ENCODE measurements at regions not wholly inside any gene's neighbourhood (a gene's known extent, or its start where the extent isn't known, plus 50 kb on each side); places are given as distances from the start of the nearest gene placed in this dataset.

GRCh38 chr5:88542786-88543185 is 274.1 kb upstream of the TMEM161B start:
- H3K27ac ChIP-seq: no peak overlapping the region

DNA sequence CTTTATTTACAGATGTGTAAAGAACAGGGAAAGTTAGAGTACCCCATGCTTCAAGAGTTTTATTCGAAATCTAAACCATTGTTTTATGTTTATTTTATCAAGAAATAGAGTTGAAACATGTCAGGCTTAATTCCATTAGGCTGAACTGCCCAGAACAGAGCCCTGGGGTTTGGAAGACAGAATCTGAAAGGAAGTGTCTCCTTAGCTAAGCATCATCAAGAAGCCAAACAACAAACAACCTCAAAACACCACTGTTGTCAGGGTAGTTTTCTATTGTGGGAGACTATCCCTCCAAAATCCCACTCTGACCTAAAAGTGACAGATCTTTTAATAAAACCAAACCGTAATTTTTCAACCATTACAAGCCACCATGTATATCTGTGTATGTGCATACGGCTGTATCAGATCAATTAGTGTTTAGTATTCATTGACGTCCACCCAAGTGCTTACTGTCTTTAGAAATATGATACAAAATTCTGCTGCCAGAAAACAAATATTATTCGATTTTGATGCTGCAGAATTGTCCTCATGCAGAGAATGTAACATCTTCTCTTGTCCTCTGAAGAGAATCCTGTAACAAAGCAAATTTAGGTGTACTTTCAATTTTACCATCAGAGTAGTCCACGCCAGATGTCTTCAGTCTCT is 271.9 kb upstream of the TMEM161B start:
- Histone ChIP-seq H3K4me1 (no peaks in the 10 kb centered on the region), H3K36me3 (no peaks in the 10 kb centered on the region), H3K9me3 (replicated peaks) (no peaks in the 10 kb centered on the region), H3K4me3 (no peak overlapping the region), H3K27ac (no peak overlapping the region), H3K27me3 (no peaks in the 10 kb centered on the region)
- DNase-seq: no peak

More at GRCh38 chr5:88542786-88543185, 274.1 kb upstream of the TMEM161B start:
- no peaks in the 10 kb centered on the region for H3K4me1 ChIP-seq
- no peaks in the 10 kb centered on the region for H3K9me3 ChIP-seq (replicated peaks)
- no peak overlapping the region for H3K4me3 ChIP-seq
- H3K36me3 ChIP-seq: no peaks in the 10 kb centered on the region
- H3K27me3 ChIP-seq: no peaks in the 10 kb centered on the region
- DNase-seq: no peak

DNA sequence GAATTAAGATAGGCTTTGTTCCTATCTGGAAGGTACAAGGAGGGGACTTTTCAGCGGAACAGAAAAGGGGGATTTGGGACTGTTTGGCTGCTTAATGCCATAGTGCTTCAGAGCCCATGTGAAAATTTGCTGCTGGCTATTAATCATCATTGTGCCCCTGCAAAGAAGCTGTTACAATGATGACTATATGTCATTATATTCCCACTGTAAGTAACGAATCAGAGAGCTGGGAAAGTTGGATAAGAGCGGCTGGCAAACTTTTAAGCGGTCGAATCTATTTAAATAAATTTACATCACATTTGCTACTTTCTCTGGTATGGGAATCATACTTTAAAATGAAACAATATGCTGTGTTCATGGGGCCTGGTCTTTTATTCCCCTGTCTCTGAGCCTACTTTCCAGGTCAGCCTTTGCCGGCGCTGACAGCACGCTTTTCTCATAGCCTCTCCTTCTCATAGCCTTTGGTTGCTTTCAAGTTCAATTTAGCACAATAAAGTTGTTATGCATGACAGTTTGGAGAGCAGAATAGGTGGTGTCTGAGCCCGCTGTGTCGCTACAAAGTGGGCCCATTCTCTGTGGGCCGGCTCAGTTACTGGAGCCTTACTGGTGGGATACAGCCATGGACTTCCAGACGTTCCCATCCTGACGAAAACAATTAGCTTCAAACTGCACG is 271.2 kb upstream of the TMEM161B start:
- Histone ChIP-seq H3K9me3 (replicated peaks) (no peaks in the 10 kb centered on the region), H3K36me3 (no peaks in the 10 kb centered on the region), H3K4me1 (no peaks in the 10 kb centered on the region), H3K27ac (no peak overlapping the region), H3K4me3 (no peak overlapping the region), H3K27me3 (no peaks in the 10 kb centered on the region)
- DNase-seq: no peak

DNA sequence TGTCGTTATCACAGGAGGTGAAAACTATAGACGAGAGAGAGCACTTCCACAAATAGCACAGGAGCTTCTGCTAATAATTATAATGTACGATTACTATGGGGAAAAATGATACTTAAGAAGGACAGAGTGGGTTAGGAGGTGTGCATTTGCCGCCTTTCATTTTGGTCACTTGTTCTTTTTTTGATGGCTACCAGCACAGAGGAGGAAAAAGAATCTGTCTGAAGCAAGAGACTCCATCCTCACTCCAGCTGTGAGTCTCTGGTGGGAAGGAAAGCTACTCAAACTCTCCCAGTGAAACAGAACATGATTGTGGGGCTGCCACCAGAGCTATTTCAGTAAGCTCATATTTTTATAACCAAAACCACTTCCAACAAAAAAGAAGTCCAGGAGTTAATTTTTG is 270.4 kb upstream of the TMEM161B start:
- Histone ChIP-seq H3K27ac (no peak overlapping the region), H3K27me3 (no peaks in the 10 kb centered on the region), H3K36me3 (no peaks in the 10 kb centered on the region), H3K9me3 (replicated peaks) (no peaks in the 10 kb centered on the region), H3K4me3 (no peak overlapping the region), H3K4me1 (no peaks in the 10 kb centered on the region)
- DNase-seq: no peak

GRCh38 chr5:88536146-88536545 is 267.5 kb upstream of the TMEM161B start:
- H3K4me1 ChIP-seq: no peaks in the 10 kb centered on the region
- H3K9me3 ChIP-seq (replicated peaks): no peaks in the 10 kb centered on the region
- DNase-seq: no peak
- H3K4me3 ChIP-seq: no peak overlapping the region
- H3K27me3 ChIP-seq: no peaks in the 10 kb centered on the region
- H3K36me3 ChIP-seq: no peaks in the 10 kb centered on the region
- no peak overlapping the region for H3K27ac ChIP-seq

GRCh38 chr5:88524941-88525340 is 256.3 kb upstream of the TMEM161B start:
- H3K9me3 ChIP-seq (replicated peaks): no peaks in the 10 kb centered on the region
- H3K27me3 ChIP-seq: no peaks in the 10 kb centered on the region; the same call in 1 of the 2 replicates
- H3K36me3 ChIP-seq: no peaks in the 10 kb centered on the region
- no peak for DNase-seq
- no peak overlapping the region for H3K27ac ChIP-seq
- no peaks in the 10 kb centered on the region for H3K4me1 ChIP-seq
- H3K4me3 ChIP-seq: no peak overlapping the region

- H3K4me1 ChIP-seq: peaks cover 3% of the 10 kb centered on the region; the same call in 1 of the 2 replicates
- no peak for DNase-seq
- no peaks in the 10 kb centered on the region for H3K27me3 ChIP-seq
- H3K9me3 ChIP-seq (replicated peaks): no peaks in the 10 kb centered on the region
- H3K4me3 ChIP-seq: no peak overlapping the region
- H3K36me3 ChIP-seq: no peaks in the 10 kb centered on the region
- H3K27ac ChIP-seq: no peak overlapping the region
These were observed 250.4 kb upstream of the TMEM161B start for GRCh38 chr5:88519066-88519465.

GRCh38 chr5:88518131-88519016 is 249.7 kb upstream of the TMEM161B start:
- peak; percentile 37 to 47 for DNase-seq
- no peaks in the 10 kb centered on the region for H3K36me3 ChIP-seq
- H3K4me3 ChIP-seq: no peak overlapping the region
- peaks cover 3% of the 10 kb centered on the region; the same call in 1 of the 2 replicates for H3K4me1 ChIP-seq
- no peaks in the 10 kb centered on the region for H3K27me3 ChIP-seq
- H3K27ac ChIP-seq: no peak overlapping the region
- H3K9me3 ChIP-seq (replicated peaks): no peaks in the 10 kb centered on the region

- H3K27ac ChIP-seq: no peak overlapping the region
- peaks cover 3% of the 10 kb centered on the region; the same call in 1 of the 2 replicates for H3K4me1 ChIP-seq
- no peaks in the 10 kb centered on the region for H3K36me3 ChIP-seq
- H3K4me3 ChIP-seq: no peak overlapping the region
- no peaks in the 10 kb centered on the region for H3K27me3 ChIP-seq
- no peaks in the 10 kb centered on the region for H3K9me3 ChIP-seq (replicated peaks)
- DNase-seq: no peak
These were observed 247.5 kb upstream of the TMEM161B start for GRCh38 chr5:88515881-88516819.

DNA sequence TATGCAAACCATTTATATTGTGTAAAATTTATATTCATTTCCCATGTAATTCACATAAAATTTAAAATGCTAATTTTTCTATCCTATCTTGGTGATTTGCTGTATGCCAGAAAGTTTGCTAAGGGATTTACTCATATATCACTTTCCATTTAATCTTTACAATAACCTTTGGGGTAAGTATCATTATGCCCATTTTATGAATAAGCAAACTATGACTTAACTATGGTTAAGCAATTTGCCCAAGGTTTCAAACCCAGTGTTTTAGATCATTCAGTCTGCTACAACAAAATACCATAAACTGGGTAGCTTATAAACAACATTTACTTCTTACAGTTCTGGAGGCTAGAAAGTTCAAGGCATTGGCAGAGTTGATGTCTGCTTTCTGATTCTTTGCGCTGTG is 246.4 kb upstream of the TMEM161B start:
- Histone ChIP-seq H3K9me3 (replicated peaks) (no peaks in the 10 kb centered on the region), H3K27ac (no peak overlapping the region), H3K27me3 (no peaks in the 10 kb centered on the region), H3K4me3 (no peak overlapping the region), H3K36me3 (no peaks in the 10 kb centered on the region), H3K4me1 (peaks cover 3% of the 10 kb centered on the region)
- no peak for DNase-seq

GRCh38 chr5:88509403-88509802 is 240.8 kb upstream of the TMEM161B start:
- peak; percentile 68 to 80 for DNase-seq
- H3K4me3 ChIP-seq: no peak overlapping the region
- H3K9me3 ChIP-seq (replicated peaks): no peaks in the 10 kb centered on the region
- no peaks in the 10 kb centered on the region for H3K36me3 ChIP-seq
- peaks cover 19% of the 10 kb centered on the region for H3K4me1 ChIP-seq
- H3K27ac ChIP-seq: no peak overlapping the region
- H3K27me3 ChIP-seq: no peaks in the 10 kb centered on the region

- Histone ChIP-seq H3K27me3 (no peaks in the 10 kb centered on the region), H3K4me3 (no peak overlapping the region), H3K36me3 (no peaks in the 10 kb centered on the region), H3K9me3 (replicated peaks) (no peaks in the 10 kb centered on the region), H3K27ac (no peak overlapping the region), H3K4me1 (peaks cover 19% of the 10 kb centered on the region)
- DNase-seq: peak; percentile 7 to 44
These were observed 238.6 kb upstream of the TMEM161B start for GRCh38 chr5:88507261-88507660.

DNA sequence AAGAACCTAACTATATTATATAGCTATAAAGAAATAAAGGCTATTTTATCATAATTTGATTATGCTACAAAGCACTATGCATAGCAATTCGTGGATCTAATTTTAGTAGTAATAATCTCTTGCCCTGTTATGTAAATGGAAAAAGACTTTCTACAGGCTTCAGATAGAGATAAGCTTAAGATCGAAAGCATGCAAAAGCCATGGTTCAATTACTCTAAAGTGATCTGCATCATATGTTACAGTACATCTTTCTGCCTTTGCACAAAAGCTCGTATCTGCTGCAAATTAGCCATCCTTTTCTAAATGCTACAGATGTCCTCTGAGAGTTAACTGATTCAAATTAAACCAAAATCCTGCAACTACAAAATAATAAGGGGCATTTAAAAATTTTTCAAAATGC is 234.8 kb upstream of the TMEM161B start:
- Histone ChIP-seq H3K9me3 (replicated peaks) (no peaks in the 10 kb centered on the region), H3K27ac (no peak overlapping the region), H3K27me3 (no peaks in the 10 kb centered on the region)

GRCh38 chr5:88503041-88503345 is 234.3 kb upstream of the TMEM161B start:
- H3K4me1 ChIP-seq: peaks cover 7% of the 10 kb centered on the region; the same call in 1 of the 2 replicates
- no peaks in the 10 kb centered on the region for H3K9me3 ChIP-seq (replicated peaks)
- peak overlapping the region; percentile 53 for H3K4me3 ChIP-seq
- no peak overlapping the region; the same call in 1 of the 2 replicates for H3K27ac ChIP-seq
- no peaks in the 10 kb centered on the region for H3K27me3 ChIP-seq
- H3K36me3 ChIP-seq: no peaks in the 10 kb centered on the region
- DNase-seq: no peak

More for the DNA sequence above, 234.8 kb upstream of the TMEM161B start:
- no peak for DNase-seq
- no peak overlapping the region for H3K4me3 ChIP-seq
- H3K4me1 ChIP-seq: peaks cover 7% of the 10 kb centered on the region; the same call in 1 of the 2 replicates
- no peaks in the 10 kb centered on the region for H3K36me3 ChIP-seq

Measured in SJCRH30 (cell line).